RWPE1 (cell line): ENCODE measurements at regions not wholly inside any gene's neighbourhood (a gene's known extent, or its start where the extent isn't known, plus 50 kb on each side); places are given as distances from the start of the nearest gene placed in this dataset.
"Not testable (repeated sequence)": the region's sequence is repeated elsewhere in the genome, so short reads cannot be mapped to it uniquely, and the experiment has no call there.

Experiments used
- CTCF ChIA-PET: fragments of 350-600 bp; sonication (Branson Sonifier 250); formaldehyde crosslinking; extraction: SDS; loops from one replicate; lab custom pipeline; 2021; lab: Yijun Ruan, JAX
- POLR2A ChIA-PET: fragments of 400-600 bp; formaldehyde crosslinking; extraction: SDS; loops from one replicate; lab custom pipeline; 2020; ENCODE audit warnings: antibody characterized with exemption; ENCODE audit not compliant: low non-redundant PET; lab: Yijun Ruan, JAX
- DNase-seq: peaks from one replicate; pipeline ENCODE4 v3.0.0; 2012; ENCODE audit warnings: low spot score
- H3K27ac ChIP-seq: fragments of 450-650 bp; 2 replicates; pipeline ENCODE4 v1.5.1; 2017
- CTCF ChIP-seq: fragments of 450-650 bp; conservative IDR thresholded peaks from 2 replicates; pipeline ENCODE4 v1.5.1; 2017; ENCODE audit warnings: low read depth, mild to moderate bottlenecking

GRCh38 chr4:181810711-181811110 lies 432.5 kb upstream of the TENM3 start:
- CTCF ChIA-PET, result no interaction called here
- DNase-seq, result no peak
- POLR2A ChIA-PET, result no interaction called here
- no peak for TF ChIP-seq CTCF
- H3K27ac ChIP-seq, result no peak overlapping the region

GRCh38 chr4:181811550-181811949 lies 431.7 kb upstream of the TENM3 start:
- POLR2A ChIA-PET, DNase-seq, CTCF ChIA-PET, H3K27ac ChIP-seq: not testable (repeated sequence)

GRCh38 chr4:181819946-181820345 lies 423.3 kb upstream of the TENM3 start:
- POLR2A ChIA-PET, result no interaction called here

GRCh38 chr4:181820553-181820952 lies 422.6 kb upstream of the TENM3 start:
- ChIA-PET CTCF (no interaction called here), POLR2A (no interaction called here)
- H3K27ac ChIP-seq, result no peak overlapping the region
- DNase-seq, result no peak
- no peak for TF ChIP-seq CTCF

More at GRCh38 chr4:181819946-181820345, 423.3 kb upstream of the TENM3 start:
- CTCF ChIA-PET, result no interaction called here
- DNase-seq, result no peak
- H3K27ac ChIP-seq, result no peak overlapping the region
- TF ChIP-seq CTCF, result no peak

- no peak for TF ChIP-seq CTCF
- peak; percentile 22 for DNase-seq
- CTCF ChIA-PET, result no interaction called here
Measured at GRCh38 chr4:181821039-181822004, 421.9 kb upstream of the TENM3 start.

GRCh38 chr4:181822005-181822375 lies 421.2 kb upstream of the TENM3 start:
- no peak overlapping the region for H3K27ac ChIP-seq
- TF ChIP-seq CTCF, result no peak
- POLR2A ChIA-PET, result interaction anchor here (0.5 kb wide), 1 partner anchor 1606 kb away, joined by 3 read pairs; no protein-coding TSS in a partner anchor
- CTCF ChIA-PET, result interaction anchor here (0.7 kb wide), 1 partner anchor 359 kb away, joined by 4 read pairs; no protein-coding TSS in a partner anchor
- no peak for DNase-seq

More at GRCh38 chr4:181821039-181822004, 421.9 kb upstream of the TENM3 start:
- H3K27ac ChIP-seq, result no peak overlapping the region
- POLR2A ChIA-PET, result interaction anchor here (0.5 kb wide), 1 partner anchor 1606 kb away, joined by 3 read pairs; no protein-coding TSS in a partner anchor

GRCh38 chr4:181823183-181823582 lies 420.0 kb upstream of the TENM3 start:
- no peak for DNase-seq
- POLR2A ChIA-PET, result no interaction called here
- H3K27ac ChIP-seq, result no peak overlapping the region
- CTCF ChIA-PET, result interaction anchor here (0.6 to 1.2 kb wide), 2 partner anchors 395 to 433 kb away, joined by 4 to 5 read pairs; no protein-coding TSS in a partner anchor
- no peak for TF ChIP-seq CTCF
